GM19463 (cell line): ENCODE measurements at regions not wholly inside any gene's neighbourhood (a gene's known extent, or its start where the extent isn't known, plus 50 kb on each side); places are given as distances from the start of the nearest gene placed in this dataset.
"Not testable (repeated sequence)": the region's sequence is repeated elsewhere in the genome, so short reads cannot be mapped to it uniquely, and the experiment has no call there.

Source experiments
- ATAC-seq: cut with Tn5 transposase; IDR thresholded peaks from one replicate; pipeline ENCODE4 v1.9.1; 2021; ENCODE audit warnings: mild to moderate bottlenecking, moderate library complexity; ENCODE audit not compliant: unreplicated experiment

DNA sequence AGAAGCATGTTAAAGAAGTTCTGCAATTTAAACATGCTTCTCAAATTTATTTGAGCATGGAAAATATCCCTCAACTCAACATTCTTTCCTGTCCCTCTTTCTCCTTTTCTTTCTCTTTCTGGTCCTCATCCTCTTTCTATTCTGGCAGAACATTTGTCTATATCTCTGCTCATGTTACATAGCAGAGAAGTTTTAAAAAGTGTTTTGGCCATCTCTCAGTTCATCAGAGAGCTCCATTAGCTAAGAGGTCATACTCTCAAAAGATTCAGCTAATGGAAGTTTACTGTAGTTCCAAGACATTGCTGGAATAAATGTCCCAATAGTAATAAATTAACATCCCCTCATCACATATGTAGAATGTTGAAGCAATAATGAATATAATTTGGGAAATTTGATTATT is 53.5 kb downstream of the XCL2 start:
- no peak for ATAC-seq

DNA sequence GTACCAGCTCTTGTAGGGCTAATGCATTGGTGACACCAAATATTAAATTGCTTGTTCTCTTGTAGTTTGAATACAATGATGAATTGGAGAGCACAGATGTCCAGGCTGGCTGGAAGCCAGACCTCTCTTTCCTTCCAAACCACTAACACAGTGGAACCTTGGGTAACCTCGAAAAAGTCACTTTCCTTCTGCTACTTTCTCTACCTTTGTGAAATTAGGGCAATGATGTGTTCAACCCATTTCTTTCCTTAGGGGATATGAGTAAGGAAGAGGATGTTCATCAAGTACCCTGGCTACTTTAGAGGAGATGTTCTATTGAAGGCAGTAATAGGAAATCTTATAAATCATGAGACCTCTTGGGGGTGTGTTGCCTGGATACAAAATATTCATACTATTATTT is 55.7 kb downstream of the XCL2 start:
- ATAC-seq, result no peak

DNA sequence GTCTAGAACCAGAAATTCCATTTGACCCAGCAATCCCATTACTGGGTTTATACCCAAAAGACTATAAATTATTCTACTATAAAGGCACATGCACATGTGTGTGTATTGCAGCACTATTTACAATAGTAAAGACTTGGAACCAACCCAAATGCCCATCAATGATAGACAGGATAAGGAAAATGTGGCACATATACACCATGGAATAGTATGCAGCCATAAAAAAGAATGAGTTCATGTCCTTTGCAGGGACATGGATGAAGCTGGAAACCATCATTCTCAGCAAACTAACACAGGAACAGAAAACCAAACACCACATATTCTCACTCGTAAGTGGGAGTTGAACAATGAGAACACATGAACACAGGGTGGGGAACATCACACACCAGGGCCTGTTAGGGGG is 57.0 kb downstream of the XCL2 start:
- not testable (repeated sequence) for ATAC-seq

DNA sequence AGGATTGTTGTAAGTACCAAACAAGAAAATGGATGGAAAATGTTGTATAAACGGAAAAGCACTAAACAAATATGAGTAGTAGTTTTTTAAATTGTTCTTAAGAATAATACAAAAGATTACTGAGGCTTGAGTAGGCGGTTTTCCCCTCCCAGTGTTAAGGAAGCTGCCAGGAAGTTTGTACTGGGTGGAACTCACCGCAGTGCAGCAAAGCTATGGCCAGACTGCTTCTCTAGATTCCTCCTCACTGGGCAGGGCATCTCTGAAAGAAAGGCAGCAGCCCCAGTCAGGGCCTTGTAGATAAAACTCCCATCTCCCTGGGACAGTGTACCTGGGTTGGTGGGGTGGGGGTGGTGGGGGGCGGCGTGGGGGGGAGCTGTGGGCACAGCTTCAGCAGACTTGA is 58.7 kb downstream of the XCL2 start:
- no peak for ATAC-seq

DNA sequence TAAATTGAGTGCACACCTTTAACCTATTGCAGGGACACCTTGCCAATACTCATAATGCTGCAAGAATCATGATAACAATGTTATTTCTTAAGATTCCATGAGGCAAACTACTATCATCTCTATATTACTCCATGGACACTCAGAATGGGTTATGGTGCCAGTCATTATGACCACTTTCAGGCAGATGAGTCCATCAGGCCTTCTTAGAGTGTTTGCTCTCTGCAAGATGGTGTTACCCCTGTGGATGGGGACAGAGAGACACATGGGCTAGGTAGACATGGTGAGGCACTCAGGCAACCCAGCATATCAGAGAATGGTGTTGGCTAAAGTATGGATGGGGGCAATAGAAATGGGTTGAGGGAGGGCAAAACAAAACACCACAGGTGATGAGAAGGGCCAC is 59.7 kb downstream of the XCL2 start:
- no peak for ATAC-seq

DNA sequence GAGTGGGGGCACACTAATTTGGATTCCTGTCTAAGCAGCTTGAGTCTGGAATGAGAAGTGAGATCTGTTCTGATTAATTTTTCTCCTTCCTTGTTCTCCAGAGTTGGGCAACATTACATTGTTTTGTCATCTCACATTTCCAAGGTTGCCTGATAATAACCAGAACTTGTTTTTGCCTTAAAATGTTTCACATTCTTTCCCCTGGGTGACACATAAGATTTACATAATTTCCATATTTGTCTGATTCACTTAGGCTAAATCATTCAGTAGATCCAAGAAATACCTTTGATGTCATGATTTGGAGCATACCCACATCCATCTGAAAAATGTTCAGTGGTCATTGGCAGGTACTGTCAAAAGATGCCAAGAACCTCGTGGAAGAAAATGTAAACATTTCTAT is 60.3 kb downstream of the XCL2 start:
- no peak for ATAC-seq

DNA sequence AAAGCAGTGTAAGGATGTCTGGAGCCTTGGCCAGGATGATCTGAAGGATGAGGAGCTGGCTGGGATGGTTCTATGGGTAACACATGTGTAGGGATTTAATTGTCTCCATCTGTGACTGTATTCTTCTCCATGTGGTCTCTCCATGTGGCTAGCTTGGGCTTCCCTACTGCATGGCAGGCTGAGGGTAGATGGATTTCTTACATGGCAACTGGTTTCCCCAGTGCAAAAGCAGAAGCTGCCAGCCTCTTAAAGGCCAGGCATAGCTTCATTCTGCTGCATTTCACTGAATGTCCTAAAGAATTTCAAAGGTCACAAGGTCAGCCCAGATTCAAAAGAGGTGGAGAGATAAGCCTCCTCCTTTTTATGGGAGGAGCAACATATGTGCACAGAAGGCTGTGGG is 61.7 kb downstream of the XCL2 start:
- no peak for ATAC-seq

DNA sequence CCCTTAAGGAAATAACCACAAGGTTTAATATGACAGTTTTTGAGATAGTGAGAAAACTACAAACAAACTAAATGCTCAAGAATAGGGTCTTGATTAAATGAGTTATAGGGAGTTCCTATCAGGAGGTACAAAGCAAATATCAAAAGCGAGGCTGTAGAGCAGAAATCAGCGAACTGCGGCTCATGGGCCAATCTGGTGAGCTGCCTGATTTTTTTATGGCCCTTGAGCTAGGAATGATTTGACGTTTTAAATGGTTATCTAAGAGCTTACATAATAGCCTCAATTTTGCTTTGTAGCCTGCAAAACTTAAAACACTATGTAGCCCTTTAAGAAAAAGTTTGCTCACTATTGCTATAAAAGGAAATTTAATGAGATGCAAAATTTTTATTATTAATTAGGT is 62.2 kb downstream of the XCL2 start:
- ATAC-seq, result no peak

DNA sequence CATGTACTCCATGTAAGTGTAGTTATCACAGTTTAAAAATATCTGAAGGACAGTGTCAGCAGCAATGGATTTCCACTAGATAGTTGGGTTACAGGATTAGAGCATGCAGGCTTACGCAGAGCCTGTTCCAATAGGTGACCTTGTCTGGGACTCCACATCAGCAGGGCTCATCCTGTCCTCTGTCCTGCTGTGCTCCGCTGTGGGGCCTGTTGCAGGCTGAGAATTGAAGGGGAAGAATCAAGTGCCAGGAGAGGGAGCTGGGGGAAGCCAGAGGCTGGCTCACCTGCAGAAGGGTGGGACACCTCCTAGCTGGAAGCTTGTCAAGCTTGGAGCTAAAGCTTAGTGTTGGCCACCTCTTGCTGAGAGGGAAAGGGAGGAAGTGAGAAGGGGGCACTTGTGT is 62.8 kb downstream of the XCL2 start:
- no peak for ATAC-seq

DNA sequence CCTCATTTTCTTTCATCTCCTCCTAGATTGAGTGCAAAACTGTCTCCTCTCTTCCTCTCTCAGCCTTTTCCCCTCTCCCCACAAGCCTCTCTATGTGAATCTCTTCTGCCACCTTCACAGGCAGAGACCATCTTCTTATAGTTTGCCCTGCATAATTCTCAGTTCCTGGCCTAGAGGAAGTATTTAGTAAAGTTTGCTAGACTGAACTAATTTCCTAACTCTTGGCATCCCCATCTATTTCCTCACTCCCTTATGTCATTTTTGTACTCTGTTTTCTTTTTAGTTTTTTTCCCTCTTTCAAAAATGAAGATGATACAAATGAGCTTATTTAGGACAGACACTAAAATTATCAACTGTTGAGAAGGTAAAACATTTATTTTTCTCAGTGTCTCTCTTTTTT is 66.0 kb downstream of the XCL2 start:
- ATAC-seq, result no peak

DNA sequence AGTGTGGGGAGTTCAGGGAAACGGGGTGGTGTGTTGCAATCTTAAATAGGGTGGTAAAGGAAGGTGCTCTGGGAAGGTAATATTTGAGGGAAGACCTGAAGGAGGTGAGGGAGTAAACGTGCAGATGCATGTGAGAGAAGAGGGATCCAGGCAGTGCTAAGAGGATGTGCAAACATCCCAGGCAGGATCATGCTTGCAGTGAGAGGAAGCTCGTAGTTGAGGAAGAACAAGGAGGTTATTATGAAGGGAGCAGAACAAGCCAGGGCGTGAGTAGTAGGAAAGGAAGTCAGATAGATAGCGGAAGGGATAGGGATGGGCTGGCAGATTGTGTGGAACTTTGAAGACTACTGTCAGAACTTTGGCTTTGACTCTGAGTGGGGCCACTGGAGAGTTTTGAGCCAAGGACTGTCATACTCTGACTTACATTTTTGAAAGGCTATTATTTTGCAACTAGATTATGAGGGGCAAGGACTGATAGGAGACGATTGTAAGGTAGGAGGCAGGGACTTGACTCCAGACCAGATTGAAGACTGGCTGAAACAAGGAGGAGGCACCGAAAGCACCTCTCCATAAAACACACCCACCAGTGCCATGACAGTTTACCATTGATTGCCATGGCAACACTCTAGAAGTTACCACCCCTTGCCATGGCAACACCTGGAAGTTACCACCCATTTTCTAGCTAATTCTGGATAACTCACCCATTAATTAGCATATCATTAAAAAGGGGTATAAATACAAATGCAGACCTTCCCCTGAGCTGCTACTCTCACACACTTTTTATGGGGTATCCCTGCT is 67.0 kb downstream of the XCL2 start:
- ATAC-seq, result no peak

DNA sequence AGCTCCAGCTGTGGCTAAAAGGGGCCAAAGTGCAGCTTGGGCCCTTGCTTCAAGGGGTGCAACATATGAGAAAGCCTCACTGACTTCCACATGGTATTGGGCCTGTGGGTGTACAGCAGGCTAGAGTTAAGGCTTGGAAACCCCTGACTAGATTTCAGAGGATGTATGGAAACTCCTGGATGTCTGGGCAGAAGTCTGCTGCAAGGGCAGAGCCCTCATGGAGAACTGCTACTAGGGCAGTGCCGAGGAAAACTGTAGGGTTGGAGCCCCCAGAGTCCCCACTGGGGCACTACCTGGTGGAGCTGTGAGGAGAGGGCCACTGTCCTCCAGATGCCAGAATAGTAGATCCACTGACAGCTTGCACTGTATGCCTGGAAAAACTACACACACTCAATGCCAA is 69.5 kb downstream of the XCL2 start:
- ATAC-seq, result no peak

DNA sequence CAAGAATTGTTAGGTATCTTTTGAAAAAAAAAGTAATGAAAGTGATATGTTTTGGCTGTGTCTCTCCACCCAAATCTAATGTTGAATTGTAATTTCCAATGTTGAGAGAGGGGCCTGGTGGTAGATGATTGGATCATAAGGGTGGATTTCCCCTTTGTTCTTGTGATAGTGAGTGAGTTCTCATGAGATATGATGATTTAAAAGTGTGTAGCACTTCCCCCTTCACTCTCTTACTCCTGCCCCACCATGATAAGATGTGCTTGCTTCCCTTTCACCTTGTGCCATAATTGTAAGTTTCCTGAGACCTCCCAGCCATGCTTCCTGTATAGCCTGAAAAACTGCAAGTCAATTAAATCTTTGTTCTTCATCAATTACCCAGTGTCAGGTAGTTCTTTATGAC is 70.7 kb downstream of the XCL2 start:
- no peak for ATAC-seq

DNA sequence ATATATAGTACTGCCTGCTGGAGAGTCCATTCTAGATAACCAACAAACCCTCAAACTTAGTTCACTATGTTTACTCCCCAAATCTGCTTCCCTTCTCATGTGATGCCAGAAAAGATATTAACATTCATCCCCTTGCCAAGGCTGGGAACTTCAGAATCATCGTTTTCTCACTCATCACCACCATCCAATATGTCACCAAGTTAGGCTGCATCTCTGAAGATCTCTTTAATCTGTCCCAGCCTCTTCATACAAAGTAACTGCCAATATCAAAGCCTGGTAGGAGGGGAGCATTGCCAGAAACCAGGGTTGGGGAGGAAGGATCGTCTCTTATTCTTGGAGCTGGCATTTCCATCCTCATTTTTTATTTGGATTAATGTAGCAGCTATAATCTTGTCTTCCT is 71.6 kb downstream of the XCL2 start:
- ATAC-seq, result no peak

DNA sequence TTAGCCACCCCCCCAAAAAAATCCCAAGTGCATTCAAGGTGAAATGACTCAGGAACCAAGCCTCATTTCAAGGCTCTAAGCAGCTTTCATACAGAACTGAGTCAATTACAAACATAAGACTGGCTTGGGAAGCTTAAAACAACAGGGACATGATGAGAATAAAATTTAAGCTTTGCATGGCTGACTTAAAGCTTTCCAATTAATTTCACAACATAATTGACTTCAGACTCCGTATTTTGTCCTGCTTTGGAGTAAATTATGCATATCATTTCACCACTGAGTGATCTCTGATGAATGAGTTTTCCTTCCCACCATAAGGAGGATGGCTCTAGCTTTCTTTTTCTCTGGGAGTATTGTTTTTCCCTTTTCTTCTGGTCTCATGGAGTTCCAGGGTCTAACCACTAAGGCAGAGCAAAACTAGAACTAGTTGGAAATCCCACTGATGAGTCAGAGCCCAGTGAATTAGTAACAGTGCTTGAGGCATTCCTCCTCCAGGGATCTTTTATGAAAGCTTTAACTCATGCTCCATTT is 72.8 kb downstream of the XCL2 start:
- ATAC-seq, result no peak

DNA sequence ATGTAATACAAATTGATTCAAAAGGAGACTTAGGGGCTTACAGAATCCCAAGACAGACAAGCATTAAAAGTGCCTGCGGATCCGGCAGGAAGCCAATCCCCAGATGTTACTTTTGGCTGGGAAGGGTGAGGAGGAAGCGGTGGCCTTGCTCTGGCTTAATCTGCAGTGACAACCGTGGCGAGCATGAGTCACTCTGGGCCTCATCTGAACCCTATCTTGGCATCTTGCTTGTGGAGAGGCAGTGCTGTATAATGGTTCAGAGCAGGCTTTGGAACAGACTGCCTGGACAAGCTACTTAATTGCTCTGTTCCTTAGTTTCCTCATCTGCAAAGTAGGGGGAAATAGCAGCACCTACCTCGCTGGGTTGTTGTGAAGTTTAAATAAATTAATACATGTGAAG is 74.1 kb downstream of the XCL2 start:
- ATAC-seq, result no peak

DNA sequence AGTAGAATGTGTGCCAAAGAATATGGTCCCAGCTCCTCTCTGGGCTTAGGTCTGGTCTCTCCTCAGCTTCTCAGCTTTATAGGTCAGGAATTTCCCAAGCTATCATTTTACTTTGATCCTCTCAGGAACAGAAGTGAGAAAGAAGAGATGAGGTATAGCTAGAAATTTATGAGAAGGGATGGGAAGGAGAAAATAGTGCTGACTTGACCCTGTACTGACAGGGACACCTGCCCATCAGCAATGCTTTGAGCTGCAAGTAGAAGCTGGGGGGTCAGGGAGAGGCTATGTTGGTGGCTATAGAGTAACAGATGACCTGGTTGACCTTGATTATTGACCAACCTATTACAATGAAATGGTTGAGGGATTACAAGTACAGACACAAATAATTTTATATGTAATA is 75.0 kb downstream of the XCL2 start:
- ATAC-seq, result no peak

DNA sequence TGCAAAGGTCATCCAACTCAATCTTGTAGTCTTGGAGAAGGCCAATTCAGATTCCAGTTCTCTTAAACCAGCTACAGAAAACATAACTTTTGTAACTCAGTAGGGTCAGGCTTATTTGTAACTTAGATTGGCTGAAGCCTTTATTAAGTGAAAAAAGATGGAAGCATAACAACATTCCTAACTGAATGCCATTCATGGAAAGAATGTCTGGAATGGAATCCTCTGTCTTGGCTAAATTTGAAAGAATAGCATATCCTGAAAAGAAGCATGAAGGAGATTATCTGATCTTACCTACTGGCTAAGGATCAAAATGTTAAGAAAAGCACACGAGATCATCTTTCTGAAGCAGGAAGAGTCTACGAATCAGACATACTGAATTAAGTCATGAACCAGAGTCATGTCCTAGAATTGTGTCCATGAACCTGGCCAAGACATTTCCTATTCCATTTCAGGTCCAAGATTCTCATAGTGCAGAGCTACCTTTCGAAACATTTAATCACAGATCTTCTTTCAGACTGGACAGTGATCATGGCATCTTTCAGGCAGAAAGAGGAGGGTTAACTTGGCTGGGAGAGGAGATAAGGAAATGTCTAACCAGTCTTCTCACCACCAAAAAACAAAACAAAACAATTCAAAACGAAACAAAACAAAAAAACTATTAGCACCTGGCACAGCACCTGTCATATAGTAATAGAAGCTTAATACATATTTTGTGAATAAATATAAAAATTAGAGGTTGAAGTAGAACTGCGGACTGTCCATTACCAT is 75.6 kb downstream of the XCL2 start:
- ATAC-seq, result no peak

DNA sequence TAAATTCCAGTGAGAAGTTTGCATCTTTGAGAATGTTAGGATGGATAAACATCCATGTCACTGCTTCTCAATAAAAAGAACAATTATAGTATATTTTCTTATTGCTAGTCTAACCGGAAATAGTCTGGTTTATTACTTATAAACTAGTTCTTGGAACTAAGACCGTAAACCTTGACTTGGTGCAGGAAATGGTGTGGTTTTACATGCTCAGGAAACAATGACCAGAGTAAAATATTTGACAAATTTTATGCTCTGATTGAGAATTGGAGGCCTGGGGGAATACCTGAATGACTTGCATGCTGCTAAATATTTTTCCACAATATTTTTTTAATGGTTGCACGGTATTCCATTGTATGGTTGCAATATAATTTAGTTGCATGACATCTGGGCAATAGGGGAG is 76.3 kb downstream of the XCL2 start:
- no peak for ATAC-seq

DNA sequence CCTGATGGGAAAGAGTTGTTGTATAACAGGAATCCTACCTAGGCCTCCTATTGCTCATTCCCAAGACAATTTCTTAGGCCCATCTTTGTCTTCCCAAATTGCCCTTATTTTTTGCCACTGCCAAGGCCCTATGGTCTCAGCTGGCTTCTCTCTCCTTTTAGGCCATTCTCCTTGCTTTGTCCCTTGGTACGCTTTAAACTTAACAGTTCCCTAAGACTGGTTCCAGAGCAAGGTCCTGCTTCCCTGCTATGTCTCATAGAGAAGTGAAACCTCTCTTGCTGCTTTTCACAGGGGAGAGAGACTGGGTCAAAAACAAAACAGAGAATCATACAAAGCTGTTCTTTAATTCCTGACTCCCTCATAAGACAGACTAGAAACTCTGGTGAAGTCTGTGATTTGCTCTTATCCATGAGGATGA is 77.1 kb downstream of the XCL2 start:
- ATAC-seq, result peak; percentile 52

DNA sequence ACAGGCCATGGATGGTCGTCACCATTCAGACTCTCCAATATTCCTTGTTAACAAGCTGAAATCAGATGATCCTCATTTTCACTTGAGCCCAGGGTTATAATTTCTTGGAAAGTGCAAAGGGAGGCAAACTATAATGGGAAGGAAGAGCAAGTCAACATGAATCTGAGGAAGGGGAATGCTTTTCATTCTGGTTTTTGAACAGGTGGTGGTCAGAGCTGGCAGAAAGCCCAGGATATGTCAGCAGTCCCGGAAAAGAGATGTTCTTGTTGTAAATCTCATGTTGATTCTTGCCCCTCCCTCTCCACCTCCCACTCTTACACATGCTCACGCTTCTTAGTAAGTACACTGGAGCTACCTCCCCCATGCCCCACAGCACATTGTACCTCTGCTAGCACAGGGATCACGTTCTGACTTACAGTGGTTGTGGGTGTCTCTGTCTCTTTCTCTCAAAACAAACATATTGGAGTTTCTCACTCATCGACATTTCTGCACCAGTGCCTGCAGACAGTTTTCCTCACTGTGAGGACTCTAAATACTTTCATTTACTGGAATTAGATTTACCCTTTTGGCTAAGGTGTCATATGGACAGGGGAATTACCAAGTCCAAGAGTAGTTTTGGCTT is 77.6 kb downstream of the XCL2 start:
- ATAC-seq, result peak; percentile 59

DNA sequence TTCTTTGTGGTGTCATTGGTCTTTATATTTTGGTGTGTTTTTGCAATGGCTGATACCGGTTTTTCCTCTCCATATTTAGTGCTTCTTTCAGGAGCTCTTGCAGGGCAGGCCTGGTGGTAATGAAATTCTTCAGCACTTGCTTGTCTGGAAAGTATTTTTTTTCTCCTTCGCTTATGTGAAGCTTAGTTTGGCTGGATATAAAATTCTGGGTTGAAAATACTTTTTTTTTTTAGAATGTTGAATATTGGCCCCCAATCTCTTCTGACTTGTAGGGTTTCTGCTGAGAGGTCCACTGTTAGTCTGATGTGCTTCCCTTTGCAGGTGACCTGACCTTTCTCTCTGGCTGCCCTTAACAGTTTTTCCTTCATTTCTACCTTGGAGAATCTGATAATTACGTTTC is 82.7 kb downstream of the XCL2 start:
- ATAC-seq, result not testable (repeated sequence)
